Naive thymus-derived CD4-positive, alpha-beta T cell (primary cell): ENCODE measurements at regions not wholly inside any gene's neighbourhood (a gene's known extent, or its start where the extent isn't known, plus 50 kb on each side); places are given as distances from the start of the nearest gene placed in this dataset.

Experiments
- ATAC-seq: fragments of 150-1000 bp; cut with Tn5 transposase; 2 replicates; pipeline ENCODE4 v1.10.0; 2021; ENCODE audit warnings: mild to moderate bottlenecking, moderate library complexity
- CTCF ChIA-PET: fragments of 350-600 bp; sonication (Branson Sonifier 250); formaldehyde crosslinking; loops from one replicate; lab custom pipeline; 2021; ENCODE audit warnings: antibody characterized with exemption; lab: Charles Lee
- POLR2A ChIA-PET: fragments of 350-600 bp; sonication (Branson Sonifier 250); formaldehyde crosslinking; loops from one replicate; lab custom pipeline; 2021; ENCODE audit warnings: antibody characterized with exemption, inconsistent platforms; lab: Charles Lee
- DNase-seq, 9 donors: peaks; one replicate each; pipeline versions ENCODE4 v3.0.0 to v3.0.0-alpha.2; 2020 to 2022; ENCODE audit warnings: mixed read lengths in 1 of 9
- H3K27ac ChIP-seq: one replicate; pipeline ENCODE4 v1.7.0; 2013; ENCODE audit warnings: mild to moderate bottlenecking, low read depth, low read length, moderate library complexity
- H3K27me3 ChIP-seq, 2 donors: one replicate each; pipeline ENCODE4 v1.7.0; 2013; ENCODE audit warnings: low read length in 2 of 2, mild to moderate bottlenecking in 2 of 2, moderate library complexity in 2 of 2; ENCODE audit not compliant: control insufficient read depth in 2 of 2, insufficient read depth in 2 of 2
- H3K36me3 ChIP-seq, 3 experiments: 1 replicate in 2 of 3; 2 replicates in 1 of 3; pipeline ENCODE4 v1.7.0; 2013; ENCODE audit warnings: low read length in 3 of 3, mild to moderate bottlenecking in 3 of 3, moderate library complexity in 1 of 3; ENCODE audit not compliant: insufficient read depth in 3 of 3, control insufficient read depth in 2 of 3
- H3K4me1 ChIP-seq, 2 donors: one replicate each; pipeline ENCODE4 v1.7.0; 2013; ENCODE audit warnings: low read length in 2 of 2, mild to moderate bottlenecking in 2 of 2, moderate library complexity in 1 of 2; ENCODE audit not compliant: control insufficient read depth in 2 of 2, insufficient read depth in 2 of 2
- H3K4me3 ChIP-seq: 2 replicates; pipeline ENCODE4 v1.7.0; 2013; ENCODE audit warnings: mild to moderate bottlenecking, low read length
- H3K9me3 ChIP-seq, 3 experiments: 1 replicate in 2 of 3; 2 replicates in 1 of 3; pipeline ENCODE4 v1.7.0; 2013; ENCODE audit warnings: low read length in 3 of 3; ENCODE audit not compliant: control insufficient read depth in 2 of 3
- H3K27ac Mint-ChIP-seq, 9 donors: one replicate each; pipeline ENCODE4 v1.8.0; 2020 to 2022; ENCODE audit warnings: mixed read lengths in 9 of 9, mild to moderate bottlenecking in 8 of 9, moderate library complexity in 5 of 9, inconsistent platforms in 2 of 9
- H3K27me3 Mint-ChIP-seq, 5 donors: one replicate each; pipeline ENCODE4 v1.8.0; 2021 to 2022; ENCODE audit warnings: mixed read lengths in 5 of 5, mild to moderate bottlenecking in 1 of 5
- H3K36me3 Mint-ChIP-seq, 5 donors: one replicate each; pipeline ENCODE4 v1.8.0; 2020 to 2022; ENCODE audit warnings: mixed read lengths in 5 of 5, mild to moderate bottlenecking in 3 of 5, inconsistent platforms in 1 of 5
- H3K4me1 Mint-ChIP-seq, 7 donors: one replicate each; pipeline ENCODE4 v1.8.0; 2020 to 2022; ENCODE audit warnings: mixed read lengths in 7 of 7, mild to moderate bottlenecking in 3 of 7, inconsistent platforms in 1 of 7
- H3K4me3 Mint-ChIP-seq, 10 donors: one replicate each; pipeline ENCODE4 v1.8.0; 2020 to 2022; ENCODE audit warnings: mild to moderate bottlenecking in 10 of 10, mixed read lengths in 10 of 10, moderate library complexity in 6 of 10, inconsistent platforms in 2 of 10
- H3K9me3 Mint-ChIP-seq, 11 donors: one replicate each; pipeline ENCODE4 v1.8.0; 2020 to 2022; ENCODE audit warnings: mixed read lengths in 11 of 11, mild to moderate bottlenecking in 4 of 11, inconsistent platforms in 1 of 11, moderate library complexity in 1 of 11
- intact Hi-C, 2 donors: fragments of 100-400 bp; cut with micrococcal nuclease; formaldehyde crosslinking; loops; one replicate each; pipeline ENCODE4 v1.15.1; 2023

DNA sequence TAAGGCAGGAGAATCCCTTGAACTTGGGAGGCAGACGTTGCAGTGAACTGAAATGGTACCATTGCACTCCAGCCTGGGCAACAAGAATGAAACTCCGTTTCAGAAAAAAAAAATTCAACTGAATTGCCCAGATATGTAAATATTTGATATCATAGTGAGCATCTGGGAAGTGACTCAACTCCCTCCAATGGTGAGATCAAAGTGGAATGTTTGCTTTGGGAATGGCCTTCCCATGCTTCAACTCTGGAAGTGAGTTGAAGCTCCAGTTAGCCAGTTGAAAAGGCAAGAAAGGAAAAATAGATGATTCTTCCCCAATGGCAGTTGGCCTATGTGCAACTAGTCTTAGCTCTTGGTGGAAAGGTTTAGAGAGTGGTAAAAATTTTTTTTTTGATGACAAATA, 131.6 kb upstream of the CMC1 start:
- peaks cover 0 to 10% (median 0%) of the 10 kb centered on the region in 11 donors for H3K9me3 Mint-ChIP-seq
- no peak for DNase-seq
- ATAC-seq, result no peak
- POLR2A ChIA-PET, result no interaction called here
- Histone ChIP-seq H3K27me3 (no peaks in the 10 kb centered on the region), H3K9me3 (no peaks in the 10 kb centered on the region), H3K4me3 (no peak overlapping the region), H3K36me3 (no peaks in the 10 kb centered on the region), H3K4me1 (no peaks in the 10 kb centered on the region), H3K27ac (no peak overlapping the region)
- no peak overlapping the region for H3K4me3 Mint-ChIP-seq
- CTCF ChIA-PET, result interaction anchor here (0.6 kb wide), 1 partner anchor 151 kb away, joined by 3 read pairs; no protein-coding TSS in a partner anchor
- H3K27me3 Mint-ChIP-seq, result peaks cover 0 to under 1% (median 0%) of the 10 kb centered on the region in 5 donors
- H3K36me3 Mint-ChIP-seq, result peaks cover 0 to 3% (median 0%) of the 10 kb centered on the region in 5 donors
- H3K27ac Mint-ChIP-seq, result no peak overlapping the region
- intact Hi-C loops, result no loop called here
- H3K4me1 Mint-ChIP-seq, result peaks cover 0 to 2% (median 0%) of the 10 kb centered on the region in 7 donors

DNA sequence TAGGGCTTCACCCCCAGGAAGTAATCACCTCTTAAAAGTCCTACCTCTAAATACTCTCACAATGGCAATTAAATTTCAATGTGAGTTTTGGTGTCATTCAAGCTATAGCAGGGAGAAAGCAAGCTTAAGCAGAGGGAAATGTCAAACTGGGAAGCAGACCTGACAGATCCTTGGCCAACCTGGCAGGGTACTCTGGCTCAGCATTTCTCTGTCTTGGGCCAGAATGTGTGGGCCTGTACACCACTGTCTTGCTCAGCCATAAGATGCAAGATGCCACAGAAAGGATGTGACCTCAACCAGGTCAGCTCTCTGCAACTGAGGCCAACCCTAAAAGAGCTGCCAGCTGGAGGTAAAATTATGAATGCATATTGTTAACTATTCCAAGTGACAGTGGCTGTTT, 130.6 kb upstream of the CMC1 start:
- ATAC-seq (no peak), DNase-seq (no peak)
- H3K9me3 ChIP-seq, result no peaks in the 10 kb centered on the region
- no peak overlapping the region for H3K27ac ChIP-seq
- peaks cover 0 to 10% (median 0%) of the 10 kb centered on the region in 11 donors for H3K9me3 Mint-ChIP-seq
- no peaks in the 10 kb centered on the region for H3K27me3 Mint-ChIP-seq
- H3K36me3 Mint-ChIP-seq, result peaks cover 0 to 3% (median 0%) of the 10 kb centered on the region in 5 donors
- no peaks in the 10 kb centered on the region for H3K27me3 ChIP-seq
- H3K4me1 ChIP-seq, result no peaks in the 10 kb centered on the region
- no peak overlapping the region for H3K4me3 ChIP-seq
- no peak overlapping the region for H3K27ac Mint-ChIP-seq
- ChIA-PET CTCF (interaction anchor here (0.6 kb wide), 1 partner anchor 24 kb away, joined by 3 read pairs; no protein-coding TSS in a partner anchor), POLR2A (no interaction called here)
- H3K4me1 Mint-ChIP-seq, result peaks cover 0 to 4% (median 0%) of the 10 kb centered on the region in 7 donors
- H3K36me3 ChIP-seq, result no peaks in the 10 kb centered on the region
- intact Hi-C loops, result no loop called here
- H3K4me3 Mint-ChIP-seq, result no peak overlapping the region

DNA sequence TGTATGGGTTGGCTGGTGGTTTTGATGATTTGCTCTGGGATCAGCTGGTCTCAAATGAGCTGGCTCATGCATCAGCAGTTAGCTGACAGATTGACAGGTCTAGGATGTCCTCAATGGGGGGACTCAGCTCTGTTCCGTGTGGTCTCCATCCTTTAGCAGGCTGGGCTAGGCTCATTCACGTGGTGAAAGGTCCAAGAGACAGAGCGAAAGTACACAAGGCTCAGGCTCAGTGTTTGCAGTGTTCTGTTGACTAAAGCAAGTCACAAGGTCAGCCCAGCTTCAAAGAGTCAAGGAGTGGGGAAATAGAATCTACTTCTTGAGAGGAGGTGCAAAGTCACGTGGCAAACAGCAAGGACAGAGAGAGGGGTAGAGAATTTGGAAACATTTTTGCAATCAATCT, 126.5 kb upstream of the CMC1 start:
- no peak for ATAC-seq
- H3K27ac ChIP-seq, result no peak overlapping the region
- no peaks in the 10 kb centered on the region for H3K27me3 ChIP-seq
- Mint-ChIP-seq H3K27me3 (no peaks in the 10 kb centered on the region), H3K9me3 (peaks cover 0 to 2% (median 0%) of the 10 kb centered on the region in 11 donors), H3K4me1 (peaks cover 0 to 5% (median 3%) of the 10 kb centered on the region in 7 donors), H3K27ac (no peak overlapping the region), H3K4me3 (no peak overlapping the region), H3K36me3 (no peaks in the 10 kb centered on the region)
- no peaks in the 10 kb centered on the region for H3K9me3 ChIP-seq
- ChIA-PET CTCF (no interaction called here), POLR2A (no interaction called here)
- intact Hi-C loops, result no loop called here
- H3K4me1 ChIP-seq, result no peaks in the 10 kb centered on the region
- no peaks in the 10 kb centered on the region for H3K36me3 ChIP-seq
- no peak overlapping the region for H3K4me3 ChIP-seq
- DNase-seq, result no peak

DNA sequence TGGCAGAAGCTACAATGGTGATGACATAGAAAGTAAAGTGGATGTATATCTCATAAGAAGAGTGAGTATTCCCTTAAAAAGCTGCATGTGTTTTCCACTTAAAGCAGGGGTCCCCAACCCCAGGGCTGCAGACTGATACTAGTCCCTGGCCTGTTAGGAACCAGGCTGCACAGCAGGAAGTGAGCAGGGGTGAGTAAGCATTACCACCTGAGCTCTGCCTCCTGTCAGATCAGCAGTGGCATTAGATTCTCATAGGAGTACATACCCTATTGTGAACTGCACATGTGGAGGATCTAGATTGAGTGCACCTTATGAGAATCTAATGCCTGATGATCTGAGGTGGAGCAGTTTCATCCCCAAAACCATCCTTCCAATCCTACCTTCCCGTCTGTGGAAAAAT, 126.1 kb upstream of the CMC1 start:
- ATAC-seq (no peak), DNase-seq (no peak)
- intact Hi-C loops, result no loop called here
- Histone ChIP-seq H3K9me3 (no peaks in the 10 kb centered on the region), H3K27me3 (no peaks in the 10 kb centered on the region), H3K36me3 (no peaks in the 10 kb centered on the region), H3K4me1 (no peaks in the 10 kb centered on the region), H3K27ac (no peak overlapping the region), H3K4me3 (no peak overlapping the region)
- Mint-ChIP-seq H3K27ac (no peak overlapping the region), H3K36me3 (no peaks in the 10 kb centered on the region), H3K4me3 (no peak overlapping the region), H3K27me3 (no peaks in the 10 kb centered on the region), H3K9me3 (no peaks in the 10 kb centered on the region), H3K4me1 (peaks cover 0 to 5% (median 3%) of the 10 kb centered on the region in 7 donors)
- ChIA-PET POLR2A (no interaction called here), CTCF (no interaction called here)

DNA sequence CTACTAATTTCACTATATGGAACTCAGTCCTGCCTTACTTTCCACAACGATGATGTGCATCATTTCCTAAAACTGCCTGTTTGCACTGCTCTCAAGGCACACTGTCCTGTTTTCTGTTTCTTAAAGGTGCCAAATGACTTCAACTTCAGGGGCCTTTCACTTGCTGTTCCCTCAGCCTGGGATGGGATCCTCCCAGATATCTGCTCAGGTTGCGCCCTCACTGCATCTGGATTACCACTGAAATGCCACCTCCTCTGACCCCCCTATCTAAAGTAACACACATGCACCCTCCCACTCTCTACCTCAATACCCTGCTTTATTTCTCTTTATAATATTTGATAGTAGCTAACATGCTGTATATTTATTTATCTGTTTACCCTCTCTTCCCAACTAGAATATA, 123.8 kb upstream of the CMC1 start:
- ATAC-seq, result no peak
- intact Hi-C loops, result no loop called here
- no peaks in the 10 kb centered on the region for H3K9me3 Mint-ChIP-seq
- no peaks in the 10 kb centered on the region for H3K4me1 ChIP-seq
- no peaks in the 10 kb centered on the region for H3K9me3 ChIP-seq
- peaks cover 0 to 5% (median 3%) of the 10 kb centered on the region in 7 donors for H3K4me1 Mint-ChIP-seq
- no peak overlapping the region for H3K4me3 ChIP-seq
- DNase-seq, result no peak
- no peaks in the 10 kb centered on the region for H3K27me3 ChIP-seq
- H3K27ac ChIP-seq, result no peak overlapping the region
- H3K27me3 Mint-ChIP-seq, result no peaks in the 10 kb centered on the region
- no peak overlapping the region for H3K4me3 Mint-ChIP-seq
- CTCF ChIA-PET, result interaction anchor here (2.0 kb wide), 1 partner anchor 396 kb away, joined by 4 read pairs; the partner anchor contains the start of gene EOMES
- H3K27ac Mint-ChIP-seq, result no peak overlapping the region
- H3K36me3 ChIP-seq, result no peaks in the 10 kb centered on the region
- H3K36me3 Mint-ChIP-seq, result no peaks in the 10 kb centered on the region
- POLR2A ChIA-PET, result interaction anchor here (0.6 kb wide), 1 partner anchor 218 kb away, joined by 4 read pairs; no protein-coding TSS in a partner anchor

DNA sequence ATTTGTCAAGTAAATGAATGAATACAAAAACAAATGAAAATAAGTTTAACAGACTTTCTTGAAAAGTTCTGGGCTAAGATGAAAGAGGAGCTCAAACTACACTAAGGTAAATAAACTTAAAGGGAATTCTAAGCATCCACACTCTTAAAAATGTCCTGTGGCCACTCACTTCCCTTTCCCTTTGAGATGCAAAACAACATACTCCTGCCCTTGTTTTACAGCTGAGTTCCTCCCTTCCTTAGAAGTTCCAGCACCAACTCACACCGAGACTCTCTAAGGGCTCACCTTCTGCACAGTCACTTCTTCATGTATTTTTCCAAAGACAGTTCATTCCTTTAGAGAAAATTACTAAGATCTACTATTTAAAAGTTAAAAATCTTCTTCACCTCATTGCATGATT, 123.3 kb upstream of the CMC1 start:
- POLR2A ChIA-PET, result no interaction called here
- H3K4me3 Mint-ChIP-seq, result no peak overlapping the region
- H3K27ac Mint-ChIP-seq, result no peak overlapping the region
- no peaks in the 10 kb centered on the region for H3K27me3 ChIP-seq
- peaks cover 0 to 5% (median 3%) of the 10 kb centered on the region in 7 donors for H3K4me1 Mint-ChIP-seq
- intact Hi-C loops, result no loop called here
- DNase-seq (no peak), ATAC-seq (no peak)
- H3K27me3 Mint-ChIP-seq, result no peaks in the 10 kb centered on the region
- H3K4me3 ChIP-seq, result no peak overlapping the region
- no peak overlapping the region for H3K27ac ChIP-seq
- no peaks in the 10 kb centered on the region for H3K36me3 Mint-ChIP-seq
- no peaks in the 10 kb centered on the region for H3K36me3 ChIP-seq
- no peaks in the 10 kb centered on the region for H3K4me1 ChIP-seq
- H3K9me3 ChIP-seq, result no peaks in the 10 kb centered on the region
- CTCF ChIA-PET, result interaction anchor here (2.0 kb wide), 1 partner anchor 396 kb away, joined by 4 read pairs; the partner anchor contains the start of gene EOMES
- H3K9me3 Mint-ChIP-seq, result no peaks in the 10 kb centered on the region

DNA sequence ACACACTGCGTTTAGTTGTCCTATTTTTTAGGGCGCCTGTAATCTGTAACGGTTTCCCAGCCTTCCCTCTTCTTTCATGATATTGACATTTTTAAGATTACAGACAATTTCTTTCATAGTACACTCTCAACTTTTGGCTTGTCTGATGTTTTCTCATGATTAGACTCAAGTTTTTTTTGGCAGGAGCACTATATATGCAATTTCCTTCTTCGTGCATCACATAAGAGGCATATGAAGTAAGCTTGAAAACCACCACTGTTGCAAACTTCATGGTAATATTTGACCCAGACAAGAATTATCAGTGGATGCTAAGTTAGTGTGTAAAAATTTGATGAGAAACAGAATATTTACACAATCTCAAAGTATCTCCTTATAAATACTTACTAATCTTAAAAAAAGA, 119.2 kb upstream of the CMC1 start:
- no peak overlapping the region for H3K4me3 ChIP-seq
- Mint-ChIP-seq H3K27ac (no peak overlapping the region), H3K36me3 (no peaks in the 10 kb centered on the region), H3K27me3 (no peaks in the 10 kb centered on the region), H3K4me3 (no peak overlapping the region), H3K4me1 (peaks cover 0 to 6% (median 3%) of the 10 kb centered on the region in 7 donors), H3K9me3 (no peaks in the 10 kb centered on the region)
- no peaks in the 10 kb centered on the region for H3K36me3 ChIP-seq
- intact Hi-C loops, result no loop called here
- CTCF ChIA-PET, result no interaction called here
- ATAC-seq (no peak), DNase-seq (no peak)
- no peaks in the 10 kb centered on the region for H3K9me3 ChIP-seq
- no peaks in the 10 kb centered on the region for H3K27me3 ChIP-seq
- no peak overlapping the region for H3K27ac ChIP-seq
- POLR2A ChIA-PET, result no interaction called here
- no peaks in the 10 kb centered on the region for H3K4me1 ChIP-seq
